Large intestine (tissue), 3 donors: ENCODE measurements at regions not wholly inside any gene's neighbourhood (a gene's known extent, or its start where the extent isn't known, plus 50 kb on each side); places are given as distances from the start of the nearest gene placed in this dataset.
A peak's percentile ranks its signal among the peaks of the same experiment; 100 is the strongest.
"Not testable (repeated sequence)": the region's sequence is repeated elsewhere in the genome, so short reads cannot be mapped to it uniquely, and the experiment has no call there.

Experiments used
- DNase-seq, 2 donors: peaks; one replicate each; pipeline versions ENCODE4 v3.0.0 to v3.0.0-alpha.2; 2013
- H3K27ac ChIP-seq: one replicate; pipeline ENCODE4 v1.5.1; 2013; ENCODE audit warnings: low read length
- H3K27me3 ChIP-seq: 2 replicates; pipeline ENCODE4 v1.6.1; 2013; ENCODE audit warnings: low read length; ENCODE audit not compliant: control insufficient read depth, insufficient read depth
- H3K36me3 ChIP-seq: 2 replicates; pipeline ENCODE4 v1.6.1; 2013; ENCODE audit warnings: low read length; ENCODE audit not compliant: control insufficient read depth, insufficient read depth
- H3K4me1 ChIP-seq: one replicate; pipeline ENCODE4 v1.6.1; 2013; ENCODE audit warnings: low read length; ENCODE audit not compliant: control insufficient read depth, insufficient read depth
- H3K4me3 ChIP-seq: one replicate; pipeline ENCODE4 v1.5.1; 2013; ENCODE audit warnings: low read length
- H3K9me3 ChIP-seq: one replicate; pipeline ENCODE4 v1.6.1; 2013; ENCODE audit warnings: mild to moderate bottlenecking, low read depth, low read length, moderate library complexity; ENCODE audit not compliant: control insufficient read depth
- WGBS: methylation state at CpG from one replicate; pipeline ENCODE4 v1.1.5; 2013; ENCODE audit warnings: low lambda C conversion rate; ENCODE audit not compliant: insufficient coverage; 5-methylcytosine and 5-hydroxymethylcytosine counted together

- H3K27me3 ChIP-seq: peaks cover 30% of the 10 kb centered on the region
- H3K27ac ChIP-seq: no peak overlapping the region
- H3K36me3 ChIP-seq: no peaks in the 10 kb centered on the region
- no peak overlapping the region for H3K4me3 ChIP-seq
- WGBS: no CpG with 5 or more reads among the region's 16 CpGs
- no peak for DNase-seq
- peaks cover 7% of the 10 kb centered on the region for H3K4me1 ChIP-seq
- no peaks in the 10 kb centered on the region for H3K9me3 ChIP-seq
Measured at GRCh38 chr17:77829843-77830799, 128.4 kb upstream of the TNRC6C start.

DNA sequence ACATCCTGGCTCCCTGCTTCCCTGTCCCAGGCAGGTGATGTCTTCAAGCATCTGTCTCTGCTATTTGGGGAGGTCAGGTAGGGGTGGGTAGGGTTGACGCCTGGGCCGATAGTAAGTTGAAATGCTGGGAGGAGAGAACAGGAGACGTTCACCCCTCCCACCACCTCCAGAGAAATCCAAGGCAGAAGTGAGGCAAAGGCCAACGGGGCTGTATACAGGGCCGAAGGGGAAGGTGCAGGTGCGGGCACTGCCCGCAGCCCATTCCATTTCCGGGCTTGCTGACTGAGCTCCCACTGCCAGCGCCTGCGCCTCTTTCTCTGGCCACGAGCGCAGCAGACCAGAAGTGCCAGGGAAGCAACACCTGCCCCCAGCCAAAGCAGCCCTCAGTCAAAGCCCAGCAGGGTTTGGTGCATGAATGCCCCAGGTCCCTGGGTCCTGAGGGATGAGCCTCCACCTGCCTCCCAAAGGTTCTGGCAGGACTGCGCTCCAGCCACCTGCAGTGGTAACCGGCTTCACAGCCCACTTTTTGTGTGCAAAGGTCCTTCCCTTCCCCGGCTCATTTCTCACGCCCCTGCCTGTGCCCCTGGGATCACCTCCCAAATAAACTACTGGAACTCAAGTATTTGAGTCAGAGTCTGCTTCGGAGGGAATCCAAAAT lies 127.6 kb upstream of the TNRC6C start:
- no peak overlapping the region for H3K27ac ChIP-seq
- H3K36me3 ChIP-seq: no peaks in the 10 kb centered on the region
- H3K9me3 ChIP-seq: no peaks in the 10 kb centered on the region
- peaks cover 7% of the 10 kb centered on the region for H3K4me1 ChIP-seq
- WGBS: no CpG with 5 or more reads among the region's 17 CpGs
- H3K4me3 ChIP-seq: no peak overlapping the region
- peaks cover 23% of the 10 kb centered on the region for H3K27me3 ChIP-seq
- DNase-seq: no peak

GRCh38 chr17:77831474-77832179 lies 126.9 kb upstream of the TNRC6C start:
- Histone ChIP-seq H3K9me3 (no peaks in the 10 kb centered on the region), H3K27ac (no peak overlapping the region), H3K27me3 (peaks cover 23% of the 10 kb centered on the region), H3K4me1 (peaks cover 7% of the 10 kb centered on the region), H3K4me3 (no peak overlapping the region), H3K36me3 (no peaks in the 10 kb centered on the region)
- WGBS: no CpG with 5 or more reads among the region's 17 CpGs
- no peak for DNase-seq

DNA sequence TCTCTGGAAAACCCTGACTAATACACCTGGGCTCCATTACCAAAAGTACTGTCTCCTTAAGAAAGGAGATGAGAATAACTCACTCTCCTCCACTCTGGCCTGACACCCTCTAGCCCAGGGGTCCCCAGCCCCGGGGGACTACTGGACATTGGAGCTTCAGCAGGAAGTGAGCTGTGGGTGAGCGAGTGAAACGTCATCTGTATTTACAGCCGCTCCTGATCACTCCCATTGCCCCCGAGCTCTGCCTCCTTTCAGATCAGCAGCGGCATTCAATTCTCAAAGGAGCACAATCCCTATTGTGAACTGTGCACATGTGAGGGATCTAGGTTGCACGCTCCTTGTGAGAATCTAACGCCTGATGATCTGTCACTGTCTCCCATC lies 126.3 kb upstream of the TNRC6C start:
- H3K9me3 ChIP-seq: no peaks in the 10 kb centered on the region
- H3K4me1 ChIP-seq: peaks cover 7% of the 10 kb centered on the region
- H3K27ac ChIP-seq: no peak overlapping the region
- no peaks in the 10 kb centered on the region for H3K36me3 ChIP-seq
- no CpG with 5 or more reads among the region's 8 CpGs for WGBS
- H3K27me3 ChIP-seq: peaks cover 22% of the 10 kb centered on the region
- no peak overlapping the region for H3K4me3 ChIP-seq
- no peak for DNase-seq

DNA sequence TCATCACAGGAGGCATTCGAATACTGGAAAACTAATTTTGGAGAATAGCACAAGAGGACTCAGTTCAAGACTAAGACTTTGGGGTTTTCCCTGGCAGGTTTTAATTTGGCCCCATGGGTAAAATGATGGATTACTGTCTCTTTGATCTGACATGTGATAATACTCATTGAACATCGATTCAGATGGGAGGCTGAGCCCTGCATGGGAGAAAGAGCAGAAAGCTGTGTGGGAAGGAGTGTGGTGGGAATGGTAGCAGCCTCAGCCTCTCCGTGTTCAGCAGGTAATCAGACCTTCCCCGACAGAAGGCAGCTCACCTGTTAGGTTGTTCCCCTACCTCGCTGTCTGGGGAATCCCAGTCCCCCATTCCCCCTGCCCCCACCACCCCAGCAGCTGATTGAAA lies 124.7 kb upstream of the TNRC6C start:
- H3K4me1 ChIP-seq: peaks cover 7% of the 10 kb centered on the region
- no peak overlapping the region for H3K4me3 ChIP-seq
- H3K36me3 ChIP-seq: no peaks in the 10 kb centered on the region
- no peak overlapping the region for H3K27ac ChIP-seq
- WGBS: no CpG with 5 or more reads among the region's 5 CpGs
- H3K9me3 ChIP-seq: no peaks in the 10 kb centered on the region
- DNase-seq: no peak
- H3K27me3 ChIP-seq: peaks cover 18% of the 10 kb centered on the region

DNA sequence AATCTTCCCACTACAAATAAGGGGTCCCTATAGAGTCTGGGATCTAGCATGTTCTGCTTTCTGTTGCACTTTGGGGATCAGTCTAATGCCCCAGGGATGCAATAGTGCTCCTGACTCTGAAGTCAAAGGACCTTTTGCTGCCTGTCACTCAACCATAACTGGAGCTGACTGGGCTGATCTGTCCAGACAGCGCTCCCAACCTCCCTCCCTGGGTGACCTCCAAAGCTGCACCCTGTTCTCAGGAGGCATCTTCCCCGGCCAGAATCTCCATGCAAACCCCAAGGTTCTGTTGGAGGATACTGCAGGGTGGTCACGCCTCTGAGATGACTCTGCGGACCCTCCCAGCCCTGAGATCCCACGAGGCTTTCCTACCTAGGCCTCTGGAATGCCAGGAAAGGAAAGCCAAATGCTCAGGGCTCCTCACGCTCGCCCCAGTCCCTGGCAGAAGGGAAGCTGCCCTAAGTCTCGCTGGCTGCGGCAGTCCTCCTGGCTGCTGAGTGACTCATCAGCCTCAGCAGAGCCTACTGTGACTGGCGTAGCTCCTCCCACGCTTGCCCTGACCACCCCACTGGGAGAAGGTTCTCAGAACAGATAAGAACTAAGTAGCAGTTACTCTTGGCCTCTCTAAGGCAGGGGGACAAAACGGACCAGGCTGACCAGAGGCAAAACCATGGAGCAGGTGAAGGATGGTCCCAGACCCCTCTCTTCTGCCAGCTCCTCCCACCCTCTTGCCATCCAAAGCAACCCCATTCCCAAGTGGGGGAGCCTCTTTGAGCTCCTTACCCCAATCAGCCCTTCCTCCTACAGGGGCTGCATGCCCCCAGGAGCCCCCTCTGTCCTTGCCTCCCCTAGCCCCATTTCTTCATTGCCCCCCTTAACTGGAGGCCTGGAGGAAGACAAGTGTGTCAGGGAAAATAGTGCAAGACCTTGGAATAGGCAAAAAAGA lies 124.1 kb upstream of the TNRC6C start:
- H3K4me1 ChIP-seq: peaks cover 11% of the 10 kb centered on the region
- H3K27ac ChIP-seq: no peak overlapping the region
- H3K27me3 ChIP-seq: peaks cover 18% of the 10 kb centered on the region
- peak; percentile 65 for DNase-seq
- H3K36me3 ChIP-seq: no peaks in the 10 kb centered on the region
- no CpG with 5 or more reads among the region's 12 CpGs for WGBS
- no peak overlapping the region for H3K4me3 ChIP-seq
- no peaks in the 10 kb centered on the region for H3K9me3 ChIP-seq

DNA sequence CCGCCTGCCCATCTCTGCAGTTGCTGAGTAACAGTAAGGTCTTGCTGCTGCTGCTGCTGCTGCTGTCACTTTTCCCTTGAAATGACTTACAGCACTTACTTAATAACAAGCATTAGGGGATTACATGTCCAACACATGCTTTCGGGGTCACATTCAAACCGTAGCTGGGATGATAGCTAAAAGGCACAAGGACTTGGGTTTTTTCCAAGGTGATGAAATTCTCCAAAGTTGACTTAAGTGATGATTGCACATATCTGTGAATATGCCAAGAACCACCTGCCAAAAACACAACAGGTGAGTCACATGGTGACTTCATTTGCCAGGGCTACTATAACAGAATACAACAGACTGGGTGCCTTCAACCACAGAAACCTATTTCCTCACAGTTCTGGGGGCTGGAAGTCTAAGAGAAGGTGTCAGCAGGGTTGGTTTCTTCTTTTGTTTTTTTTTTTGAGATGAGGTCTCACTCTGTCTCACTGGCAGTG lies 121.9 kb upstream of the TNRC6C start:
- H3K4me1 ChIP-seq: peaks cover 21% of the 10 kb centered on the region
- no peaks in the 10 kb centered on the region for H3K36me3 ChIP-seq
- H3K9me3 ChIP-seq: no peaks in the 10 kb centered on the region
- H3K4me3 ChIP-seq: no peak overlapping the region
- WGBS: no CpG with 5 or more reads among the region's 3 CpGs
- no peak overlapping the region for H3K27ac ChIP-seq
- peaks cover 13% of the 10 kb centered on the region for H3K27me3 ChIP-seq
- no peak for DNase-seq

DNA sequence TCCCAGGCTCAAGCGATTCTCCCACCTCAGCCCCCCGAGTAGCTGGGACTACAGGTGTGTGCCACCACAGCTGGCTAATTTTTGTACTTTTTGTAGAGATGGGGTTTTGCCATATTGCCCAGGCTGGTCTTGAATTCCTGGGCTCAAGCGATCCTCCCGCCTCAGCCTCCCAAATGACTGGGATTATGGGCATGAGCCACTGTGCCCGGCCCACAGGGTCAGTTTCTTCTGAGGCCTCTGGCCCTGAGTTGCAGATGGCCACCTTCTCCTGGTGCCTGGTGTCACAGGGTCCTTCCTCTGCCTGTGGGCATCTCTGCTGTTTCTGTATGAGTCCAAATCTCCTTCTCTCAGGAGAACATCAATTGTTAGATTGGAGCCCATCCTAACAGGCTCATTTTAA lies 121.4 kb upstream of the TNRC6C start:
- WGBS: no CpG with 5 or more reads among the region's 5 CpGs
- not testable (repeated sequence) for H3K27ac ChIP-seq, H3K36me3 ChIP-seq, DNase-seq, H3K9me3 ChIP-seq, H3K4me3 ChIP-seq
- peaks cover 13% of the 10 kb centered on the region for H3K27me3 ChIP-seq
- H3K4me1 ChIP-seq: peaks cover 26% of the 10 kb centered on the region

GRCh38 chr17:77837917-77838316 lies 120.6 kb upstream of the TNRC6C start:
- no peak overlapping the region for H3K4me3 ChIP-seq

More at GRCh38 chr17:77837917-77838316, 120.6 kb upstream of the TNRC6C start:
- no CpG with 5 or more reads among the region's 9 CpGs for WGBS
- no peaks in the 10 kb centered on the region for H3K36me3 ChIP-seq
- H3K27me3 ChIP-seq: peaks cover 7% of the 10 kb centered on the region
- H3K9me3 ChIP-seq: no peaks in the 10 kb centered on the region
- H3K4me1 ChIP-seq: peaks cover 30% of the 10 kb centered on the region
- DNase-seq: no peak
- H3K27ac ChIP-seq: no peak overlapping the region
